Gastrocnemius medialis (tissue), 4 donors: ENCODE measurements at regions not wholly inside any gene's neighbourhood (a gene's known extent, or its start where the extent isn't known, plus 50 kb on each side); places are given as distances from the start of the nearest gene placed in this dataset.

Source experiments
- POLR2A ChIP-seq, 2 donors: fragments of 450-650 bp; IDR thresholded peaks; one replicate each; pipeline ENCODE4 v1.6.1; 2017; ENCODE audit warnings: antibody characterized with exemption in 2 of 2, mild to moderate bottlenecking in 2 of 2, moderate library complexity in 2 of 2
- TF ChIP-seq, protein P1 (sequence below), 5 experiments: fragments of 450-650 bp in 3 of 5; fragments of 200-600 bp in 2 of 5; sonication (generic) in 2 of 5; IDR thresholded peaks in 4 of 5; conservative IDR thresholded peaks in 1 of 5; 1 replicate in 4 of 5; 2 replicates in 1 of 5; pipeline ENCODE4 v1.5.1; 2016 to 2019; ENCODE audit warnings: antibody characterized with exemption in 5 of 5, mild to moderate bottlenecking in 3 of 5, moderate library complexity in 3 of 5

DNA sequence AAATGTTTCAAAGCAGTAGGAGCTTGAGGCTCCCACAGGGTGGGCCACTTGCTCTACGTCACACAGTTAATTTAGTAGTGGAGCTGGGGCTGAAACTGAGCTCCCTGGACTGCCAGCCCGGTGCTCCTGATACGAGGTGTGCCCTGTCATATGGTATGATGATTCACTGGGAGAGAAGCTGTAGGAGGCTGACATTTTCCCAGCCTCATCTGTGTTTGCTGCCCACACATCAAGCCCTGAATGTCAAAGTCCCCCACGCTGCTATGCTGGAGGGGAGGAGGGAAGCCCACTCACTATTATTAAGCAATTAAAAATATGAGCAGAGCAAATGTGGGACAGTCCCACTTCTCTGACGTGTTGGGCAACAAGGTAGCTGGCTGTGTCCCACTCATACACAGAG, 81.2 kb upstream of the SORCS3 start:
- TF ChIP-seq, protein P1, sequence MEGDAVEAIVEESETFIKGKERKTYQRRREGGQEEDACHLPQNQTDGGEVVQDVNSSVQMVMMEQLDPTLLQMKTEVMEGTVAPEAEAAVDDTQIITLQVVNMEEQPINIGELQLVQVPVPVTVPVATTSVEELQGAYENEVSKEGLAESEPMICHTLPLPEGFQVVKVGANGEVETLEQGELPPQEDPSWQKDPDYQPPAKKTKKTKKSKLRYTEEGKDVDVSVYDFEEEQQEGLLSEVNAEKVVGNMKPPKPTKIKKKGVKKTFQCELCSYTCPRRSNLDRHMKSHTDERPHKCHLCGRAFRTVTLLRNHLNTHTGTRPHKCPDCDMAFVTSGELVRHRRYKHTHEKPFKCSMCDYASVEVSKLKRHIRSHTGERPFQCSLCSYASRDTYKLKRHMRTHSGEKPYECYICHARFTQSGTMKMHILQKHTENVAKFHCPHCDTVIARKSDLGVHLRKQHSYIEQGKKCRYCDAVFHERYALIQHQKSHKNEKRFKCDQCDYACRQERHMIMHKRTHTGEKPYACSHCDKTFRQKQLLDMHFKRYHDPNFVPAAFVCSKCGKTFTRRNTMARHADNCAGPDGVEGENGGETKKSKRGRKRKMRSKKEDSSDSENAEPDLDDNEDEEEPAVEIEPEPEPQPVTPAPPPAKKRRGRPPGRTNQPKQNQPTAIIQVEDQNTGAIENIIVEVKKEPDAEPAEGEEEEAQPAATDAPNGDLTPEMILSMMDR (IDR thresholded peaks at IDR 0.05 in 4 of 5, conservative IDR thresholded peaks at IDR 0.05 in 1 of 5) = no peak
- no peak for TF ChIP-seq POLR2A (IDR thresholded peaks at IDR 0.05)
